Activated T-cell treated with anti-CD3 and anti-CD28 coated beads, Interleukin-2, amount 50 U/mL, for 24 hours (primary cell): ENCODE measurements at regions not wholly inside any gene's neighbourhood (a gene's known extent, or its start where the extent isn't known, plus 50 kb on each side); places are given as distances from the start of the nearest gene placed in this dataset.

Source experiments
- DNase-seq: peaks from one replicate; pipeline ENCODE4 v3.0.0-alpha.2; 2020
- H3K27ac Mint-ChIP-seq: 2 replicates; pipeline ENCODE4 v1.8.0; 2020; ENCODE audit warnings: mild to moderate bottlenecking, mixed read lengths
- H3K27me3 Mint-ChIP-seq: 2 replicates; pipeline ENCODE4 v1.8.0; 2020; ENCODE audit warnings: mixed read lengths
- H3K36me3 Mint-ChIP-seq: 2 replicates; pipeline ENCODE4 v1.8.0; 2020; ENCODE audit warnings: low read depth, mixed read lengths
- H3K4me1 Mint-ChIP-seq: 2 replicates; pipeline ENCODE4 v1.8.0; 2020; ENCODE audit warnings: low read depth, mixed read lengths
- H3K4me3 Mint-ChIP-seq: 2 replicates; pipeline ENCODE4 v1.8.0; 2020; ENCODE audit warnings: mild to moderate bottlenecking, moderate library complexity, mixed read lengths
- H3K9me3 Mint-ChIP-seq: 2 replicates; pipeline ENCODE4 v1.8.0; 2020; ENCODE audit warnings: mixed read lengths

DNA sequence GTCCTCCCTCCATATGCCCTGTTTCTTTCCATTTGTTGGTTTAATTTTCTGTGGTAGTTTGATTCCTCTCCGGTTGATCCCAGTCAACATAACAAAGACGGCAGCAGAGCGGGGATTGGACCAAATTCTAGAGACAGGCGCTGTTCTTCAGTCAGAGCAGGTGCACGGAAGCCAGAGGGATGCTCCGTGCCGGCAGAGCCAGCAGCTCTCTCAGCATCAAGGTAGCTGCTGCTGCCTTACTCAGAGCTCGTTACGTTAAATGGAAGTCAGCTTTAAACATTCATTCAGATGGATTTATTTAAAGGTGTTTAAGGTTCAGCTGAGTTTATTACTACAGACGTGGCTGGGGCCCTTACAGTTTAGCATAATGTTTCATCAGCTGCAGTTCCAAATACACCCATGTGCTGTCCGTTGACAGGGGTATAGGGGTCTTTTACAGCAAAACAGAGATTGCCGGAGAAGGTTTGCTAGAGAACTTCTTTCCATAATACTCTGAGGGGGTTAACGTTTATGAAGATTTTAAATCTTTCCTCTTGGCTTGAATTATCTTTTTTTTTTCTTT, 497.2 kb upstream of the PIK3C3 start:
- Mint-ChIP-seq H3K4me1 (no peaks in the 10 kb centered on the region), H3K27ac (no peak overlapping the region), H3K36me3 (no peaks in the 10 kb centered on the region), H3K9me3 (peaks cover 9% of the 10 kb centered on the region), H3K27me3 (no peaks in the 10 kb centered on the region), H3K4me3 (no peak overlapping the region)
- no peak for DNase-seq

DNA sequence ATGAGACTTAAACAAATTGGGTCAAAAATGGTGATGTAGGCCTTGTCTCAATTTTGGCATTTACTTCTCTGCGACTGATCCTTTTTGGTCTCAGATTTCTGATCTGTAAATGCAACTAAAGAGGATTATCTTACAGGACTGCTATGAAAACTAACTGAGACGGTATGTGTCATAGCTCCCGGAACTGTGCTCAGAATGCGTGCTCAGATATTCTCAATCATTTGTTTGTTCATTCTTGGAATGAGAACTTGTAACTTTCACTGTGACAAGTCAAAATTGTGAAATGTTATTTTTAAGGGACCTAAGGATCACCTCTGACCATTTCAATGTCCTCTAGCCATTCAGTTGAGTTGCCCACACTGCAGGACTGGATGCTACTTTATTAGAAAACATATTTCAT, 498.2 kb upstream of the PIK3C3 start:
- Mint-ChIP-seq H3K27ac (no peak overlapping the region), H3K9me3 (peaks cover 9% of the 10 kb centered on the region), H3K36me3 (no peaks in the 10 kb centered on the region), H3K4me3 (no peak overlapping the region), H3K4me1 (no peaks in the 10 kb centered on the region), H3K27me3 (no peaks in the 10 kb centered on the region)
- DNase-seq = no peak

DNA sequence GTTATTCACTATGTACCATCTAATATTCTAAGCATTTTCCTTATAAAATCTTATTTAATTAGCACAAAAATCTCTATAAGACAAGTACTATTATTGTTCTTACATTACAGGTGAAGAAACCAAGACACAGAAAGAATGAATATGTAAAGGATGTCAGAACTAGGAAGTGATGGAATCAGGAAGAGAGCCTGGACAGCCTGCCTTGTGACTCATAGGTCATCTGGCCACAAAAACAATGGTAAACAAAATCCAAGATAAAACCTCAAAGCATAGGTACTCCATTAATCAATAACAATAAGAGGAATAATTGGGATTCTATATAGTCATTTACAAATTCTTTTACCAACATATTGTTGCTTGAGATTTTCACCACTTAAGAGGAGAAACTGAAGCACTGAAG, 505.4 kb upstream of the PIK3C3 start:
- Mint-ChIP-seq H3K27me3 (no peaks in the 10 kb centered on the region), H3K4me3 (no peak overlapping the region), H3K9me3 (peaks cover 8% of the 10 kb centered on the region), H3K27ac (no peak overlapping the region), H3K4me1 (no peaks in the 10 kb centered on the region), H3K36me3 (no peaks in the 10 kb centered on the region)
- no peak for DNase-seq

DNA sequence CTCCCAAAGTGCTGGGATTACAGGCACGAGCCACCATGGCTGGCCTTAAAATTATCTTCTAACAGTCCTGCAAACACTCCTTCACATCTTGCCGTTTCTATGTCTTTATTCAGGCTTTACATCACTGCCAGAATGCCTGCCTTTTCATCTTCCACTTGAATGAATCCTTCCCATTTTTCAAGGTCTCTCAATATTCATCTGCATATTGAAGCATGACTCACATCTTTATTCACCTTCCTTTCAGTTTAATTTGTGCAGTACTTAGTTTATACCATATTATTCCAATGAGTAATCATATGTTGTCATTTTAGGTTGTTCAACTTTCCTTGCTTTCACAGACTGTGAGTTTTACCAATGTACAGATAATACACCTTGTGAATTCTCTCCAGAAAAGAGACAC, 510.1 kb upstream of the PIK3C3 start:
- DNase-seq = no peak
- Mint-ChIP-seq H3K4me3 (no peak overlapping the region), H3K36me3 (no peaks in the 10 kb centered on the region), H3K27ac (no peak overlapping the region), H3K4me1 (no peaks in the 10 kb centered on the region), H3K9me3 (peaks cover 4% of the 10 kb centered on the region), H3K27me3 (no peaks in the 10 kb centered on the region)

DNA sequence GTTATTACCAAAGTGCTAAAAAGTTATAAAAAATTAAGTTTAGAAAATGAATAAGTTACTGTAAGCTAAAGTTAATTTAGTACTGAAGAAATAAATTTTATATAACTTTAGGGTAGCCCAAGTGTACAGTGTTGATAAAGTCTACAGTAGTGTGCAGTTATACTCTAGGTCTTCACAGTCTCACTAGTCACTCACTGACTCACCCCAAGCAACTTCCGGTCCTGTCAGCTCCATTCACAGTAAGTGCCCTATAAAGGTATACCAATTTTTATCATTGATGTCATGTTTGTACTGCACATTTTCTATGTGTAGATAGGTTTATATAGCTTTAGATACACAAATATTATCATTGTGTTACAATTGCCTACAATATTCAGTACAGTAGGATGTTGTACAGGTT, 518.3 kb upstream of the PIK3C3 start:
- Mint-ChIP-seq H3K4me1 (no peaks in the 10 kb centered on the region), H3K27ac (no peak overlapping the region), H3K36me3 (no peaks in the 10 kb centered on the region), H3K27me3 (no peaks in the 10 kb centered on the region), H3K9me3 (peaks cover 16% of the 10 kb centered on the region), H3K4me3 (no peak overlapping the region)
- no peak for DNase-seq

DNA sequence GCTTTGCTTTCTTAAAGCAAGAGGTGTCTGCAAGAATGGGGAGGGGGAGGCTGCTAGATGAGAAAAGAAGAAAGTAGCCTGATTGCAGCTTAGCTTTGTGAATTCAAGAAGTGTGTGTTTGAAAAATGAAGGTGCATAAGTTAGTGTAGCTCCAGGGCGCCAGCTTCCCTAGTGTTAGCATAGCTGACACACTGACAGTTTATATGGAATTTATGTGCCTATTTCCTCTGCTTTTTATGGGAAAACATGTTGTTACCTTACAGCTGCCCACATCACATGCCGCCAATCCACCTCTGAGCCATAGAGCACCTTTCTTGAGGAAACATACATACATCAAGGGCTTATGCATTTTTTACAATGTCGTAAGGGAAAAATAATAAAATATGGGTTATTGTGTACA, 536.4 kb upstream of the PIK3C3 start:
- Mint-ChIP-seq H3K4me1 (no peaks in the 10 kb centered on the region), H3K9me3 (peaks cover 8% of the 10 kb centered on the region), H3K27ac (no peak overlapping the region), H3K27me3 (no peaks in the 10 kb centered on the region), H3K4me3 (no peak overlapping the region), H3K36me3 (no peaks in the 10 kb centered on the region)
- DNase-seq = no peak

DNA sequence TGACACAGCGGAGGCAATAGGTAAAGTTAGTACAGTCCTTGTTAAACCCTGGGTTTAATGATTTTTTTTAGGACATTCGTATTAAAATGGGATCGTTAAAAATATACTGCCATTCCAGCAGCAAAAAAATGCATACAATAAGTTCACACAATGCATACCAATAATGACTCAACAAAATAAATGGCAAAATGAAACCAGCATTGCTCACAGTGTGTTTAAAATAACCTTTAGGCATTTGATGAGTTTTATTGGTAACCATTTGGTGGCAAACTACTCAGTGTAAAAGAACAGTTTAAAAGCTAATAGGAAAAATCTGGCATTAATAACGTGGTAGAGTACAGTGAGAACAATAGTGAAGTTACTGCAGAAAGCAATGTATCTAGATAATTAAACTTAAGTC, 539.0 kb upstream of the PIK3C3 start:
- Mint-ChIP-seq H3K4me3 (no peak overlapping the region), H3K27ac (no peak overlapping the region)

DNA sequence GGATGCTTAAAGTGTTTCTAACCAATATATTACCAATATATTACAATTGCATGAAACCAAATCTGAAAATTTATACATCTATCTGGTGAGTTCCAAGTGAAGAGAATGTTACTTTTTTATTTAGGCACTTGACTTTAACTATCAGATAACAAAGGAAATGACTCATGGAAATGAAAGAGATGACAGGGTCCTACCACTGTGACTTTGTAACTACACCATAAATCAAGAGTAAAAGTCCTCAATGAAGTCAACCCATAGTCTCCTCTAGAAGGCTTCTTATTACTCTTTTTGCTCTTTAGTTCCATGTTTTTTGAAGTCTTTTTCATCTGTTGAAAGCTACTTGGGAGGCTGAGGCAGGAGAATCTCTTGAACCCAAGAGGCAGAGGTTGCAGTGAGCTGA, 545.0 kb upstream of the PIK3C3 start:
- DNase-seq = no peak
- no peaks in the 10 kb centered on the region for H3K27me3 Mint-ChIP-seq
- no peak overlapping the region for H3K4me3 Mint-ChIP-seq
- H3K9me3 Mint-ChIP-seq = peaks cover 12% of the 10 kb centered on the region
- H3K27ac Mint-ChIP-seq = no peak overlapping the region
- H3K4me1 Mint-ChIP-seq = no peaks in the 10 kb centered on the region
- H3K36me3 Mint-ChIP-seq = no peaks in the 10 kb centered on the region

More for the DNA sequence above, 539.0 kb upstream of the PIK3C3 start:
- H3K4me1 Mint-ChIP-seq = no peaks in the 10 kb centered on the region
- H3K9me3 Mint-ChIP-seq = peaks cover 10% of the 10 kb centered on the region
- H3K27me3 Mint-ChIP-seq = no peaks in the 10 kb centered on the region
- DNase-seq = no peak
- H3K36me3 Mint-ChIP-seq = no peaks in the 10 kb centered on the region

DNA sequence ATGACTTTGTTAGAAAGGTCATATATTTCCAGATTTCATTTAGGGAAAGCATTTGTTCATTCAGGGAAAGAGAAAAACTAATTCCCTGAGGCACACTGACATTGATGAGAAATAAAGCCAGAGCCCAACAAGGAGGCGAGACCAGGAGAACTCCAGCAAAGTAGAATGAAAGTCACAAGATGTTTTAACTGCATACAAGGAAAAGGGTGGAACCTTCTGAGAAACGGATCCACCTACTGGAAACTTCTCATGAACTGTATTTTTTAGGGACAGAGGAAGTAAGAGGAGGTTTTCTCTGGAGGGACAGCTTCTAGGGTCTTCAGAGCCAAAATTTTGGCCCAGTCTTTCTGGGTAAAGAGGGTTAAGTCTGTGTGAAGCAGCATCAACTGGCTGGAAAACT, 548.2 kb upstream of the PIK3C3 start:
- Mint-ChIP-seq H3K27me3 (no peaks in the 10 kb centered on the region), H3K36me3 (no peaks in the 10 kb centered on the region), H3K27ac (no peak overlapping the region), H3K9me3 (peaks cover 18% of the 10 kb centered on the region), H3K4me1 (no peaks in the 10 kb centered on the region), H3K4me3 (no peak overlapping the region)
- no peak for DNase-seq

DNA sequence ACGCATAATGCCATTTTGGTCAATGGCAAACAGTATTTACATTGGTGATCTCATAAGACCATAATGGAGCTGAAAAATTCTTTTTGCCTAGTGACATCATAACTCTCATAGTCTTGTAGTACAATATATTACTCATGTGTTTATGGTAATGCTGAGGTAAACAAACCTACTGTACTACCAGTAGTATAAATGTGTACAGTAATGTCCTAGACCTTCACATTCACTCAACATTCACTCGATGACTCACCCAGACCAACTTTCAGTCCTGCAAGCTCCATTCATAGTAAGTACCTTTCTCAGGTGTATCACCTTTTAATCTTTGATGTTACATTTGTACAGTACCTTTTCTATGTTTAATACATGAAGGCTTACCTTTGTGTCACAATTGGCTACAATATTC, 558.2 kb upstream of the PIK3C3 start:
- H3K4me1 Mint-ChIP-seq = no peaks in the 10 kb centered on the region
- H3K27ac Mint-ChIP-seq = no peak overlapping the region
- no peaks in the 10 kb centered on the region for H3K27me3 Mint-ChIP-seq
- H3K4me3 Mint-ChIP-seq = no peak overlapping the region
- peaks cover 2% of the 10 kb centered on the region for H3K9me3 Mint-ChIP-seq
- DNase-seq = no peak
- H3K36me3 Mint-ChIP-seq = no peaks in the 10 kb centered on the region

DNA sequence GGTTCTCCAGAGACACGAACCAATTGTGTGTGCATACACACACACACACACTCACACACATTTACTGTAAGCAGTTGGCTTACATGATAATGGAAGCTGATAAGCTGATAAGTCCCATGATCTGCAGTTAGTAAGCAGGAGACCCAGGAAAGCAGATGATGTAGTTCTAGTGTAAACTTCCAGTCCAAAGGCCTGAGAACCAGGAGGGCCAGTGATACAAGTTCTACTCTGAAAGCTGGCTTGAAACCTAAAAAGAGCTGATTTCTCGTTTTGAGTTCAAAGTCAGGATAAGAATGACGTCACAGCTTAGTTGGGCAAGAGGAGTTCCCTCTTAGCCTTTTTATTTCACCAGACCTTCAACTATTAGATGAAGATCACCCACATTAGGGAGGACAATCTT, 558.8 kb upstream of the PIK3C3 start:
- Mint-ChIP-seq H3K4me3 (no peak overlapping the region), H3K27me3 (no peaks in the 10 kb centered on the region), H3K4me1 (no peaks in the 10 kb centered on the region), H3K9me3 (peaks cover 2% of the 10 kb centered on the region), H3K36me3 (no peaks in the 10 kb centered on the region), H3K27ac (no peak overlapping the region)
- no peak for DNase-seq

DNA sequence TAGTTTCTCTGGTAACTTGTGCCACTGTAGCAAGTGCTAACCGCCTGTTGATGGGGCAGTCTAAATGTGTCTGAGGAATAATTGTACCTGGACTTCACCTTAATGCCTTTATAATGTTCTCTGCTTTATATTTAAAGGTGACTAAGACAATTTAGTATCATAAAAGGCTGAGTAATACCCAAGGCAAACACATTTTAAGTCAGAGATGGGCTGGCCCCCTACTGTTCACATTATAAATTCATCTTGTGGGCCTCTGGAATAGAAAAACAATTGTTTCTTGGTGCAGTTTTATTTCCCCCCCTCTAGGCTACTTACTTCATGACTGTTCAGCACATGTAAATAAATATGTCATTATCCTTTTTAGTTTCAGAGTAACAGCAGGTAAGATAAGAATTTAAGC, 559.3 kb upstream of the PIK3C3 start:
- no peaks in the 10 kb centered on the region for H3K36me3 Mint-ChIP-seq
- no peak for DNase-seq
- no peak overlapping the region for H3K27ac Mint-ChIP-seq
- peaks cover 2% of the 10 kb centered on the region for H3K9me3 Mint-ChIP-seq
- no peak overlapping the region for H3K4me3 Mint-ChIP-seq
- H3K27me3 Mint-ChIP-seq = no peaks in the 10 kb centered on the region
- H3K4me1 Mint-ChIP-seq = no peaks in the 10 kb centered on the region

DNA sequence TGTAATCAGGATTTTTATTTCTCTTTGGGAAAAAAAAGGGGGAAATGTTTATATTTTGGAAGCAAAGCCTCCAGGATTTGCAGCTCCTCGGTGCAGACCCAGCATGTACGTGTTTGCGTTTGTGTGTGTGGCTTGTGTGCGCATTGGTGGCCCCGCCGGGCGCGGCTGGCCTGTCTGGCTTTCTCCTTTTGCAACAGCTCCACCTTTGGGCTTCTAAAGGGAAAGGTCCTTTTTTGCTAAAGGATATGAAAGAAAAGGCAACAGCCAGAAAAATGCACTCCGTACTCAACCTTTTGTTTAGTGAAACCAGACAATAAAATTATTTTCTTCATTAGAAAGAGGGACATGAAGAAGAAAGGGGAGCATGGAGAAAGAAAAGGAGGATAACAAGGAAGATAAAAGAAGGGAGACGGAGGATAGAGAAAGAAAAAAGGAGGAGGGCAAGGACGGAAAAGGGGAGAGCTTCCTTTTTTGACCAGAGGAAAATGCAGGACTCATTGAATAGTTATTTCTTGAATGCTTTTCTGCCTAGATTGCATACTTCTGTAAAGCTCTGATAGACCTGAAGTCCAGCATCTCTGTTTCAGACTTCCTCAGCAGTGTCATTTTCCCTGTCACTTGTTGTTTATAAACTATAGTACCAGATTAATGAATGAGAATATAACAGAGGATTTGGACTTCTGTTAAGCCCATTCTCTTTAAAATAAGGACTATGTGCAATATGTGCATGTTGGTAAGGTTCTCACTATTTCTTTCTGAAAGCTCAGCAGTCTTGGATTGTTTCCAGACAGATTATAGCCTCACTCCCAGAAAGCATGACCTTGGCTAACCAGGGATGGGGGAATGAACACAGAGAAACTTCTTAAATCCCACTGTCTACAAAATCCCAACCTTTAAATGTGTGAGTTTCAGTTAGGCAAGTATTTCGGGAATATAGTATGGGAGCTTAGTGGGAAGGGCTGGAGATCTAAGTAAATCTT, 563.1 kb upstream of the PIK3C3 start:
- H3K36me3 Mint-ChIP-seq = no peaks in the 10 kb centered on the region
- H3K4me1 Mint-ChIP-seq = no peaks in the 10 kb centered on the region
- H3K9me3 Mint-ChIP-seq = peaks cover 7% of the 10 kb centered on the region
- no peak overlapping the region for H3K4me3 Mint-ChIP-seq
- DNase-seq = no peak
- no peak overlapping the region for H3K27ac Mint-ChIP-seq
- H3K27me3 Mint-ChIP-seq = no peaks in the 10 kb centered on the region

DNA sequence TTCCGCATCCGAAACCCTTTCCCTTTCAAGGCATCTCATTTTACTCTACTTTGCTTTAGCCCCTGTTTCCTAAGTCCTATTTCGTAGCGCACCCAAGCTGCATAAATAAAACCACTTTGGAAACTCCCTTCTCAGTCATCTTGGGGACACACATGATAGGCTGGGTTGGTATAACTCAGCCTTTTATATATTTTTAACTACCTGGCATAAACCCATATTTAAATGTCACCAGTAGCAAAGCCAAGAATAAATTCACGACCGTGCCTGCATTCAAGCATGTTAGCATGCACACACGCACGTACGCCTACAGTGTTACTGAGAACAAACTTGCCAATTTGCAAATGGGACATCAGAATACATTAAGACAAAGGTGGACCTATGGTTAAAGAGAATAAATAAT, 564.7 kb upstream of the PIK3C3 start:
- H3K9me3 Mint-ChIP-seq = peaks cover 9% of the 10 kb centered on the region
- no peak overlapping the region for H3K4me3 Mint-ChIP-seq
- H3K4me1 Mint-ChIP-seq = no peaks in the 10 kb centered on the region
- no peaks in the 10 kb centered on the region for H3K36me3 Mint-ChIP-seq
- no peak for DNase-seq
- H3K27me3 Mint-ChIP-seq = no peaks in the 10 kb centered on the region
- no peak overlapping the region for H3K27ac Mint-ChIP-seq

DNA sequence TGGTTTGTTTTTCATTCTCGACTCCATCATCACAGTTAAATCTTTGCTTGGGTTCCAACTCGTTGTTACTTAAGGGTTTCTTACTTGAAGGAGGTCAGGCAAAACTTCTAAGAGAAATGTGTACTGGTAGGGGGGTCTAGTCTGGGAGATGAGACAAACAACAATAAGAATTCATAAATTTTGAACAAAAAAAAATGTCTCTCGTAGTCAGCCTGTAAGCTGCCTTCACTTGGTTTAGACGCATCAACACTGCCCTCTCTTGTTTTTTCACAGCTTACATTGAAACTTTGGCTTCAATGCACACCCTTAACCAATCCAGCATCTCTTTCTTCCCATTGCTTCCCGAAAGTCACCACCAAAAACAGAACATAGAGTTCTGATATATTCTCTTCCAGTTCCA, 576.4 kb upstream of the PIK3C3 start:
- Mint-ChIP-seq H3K9me3 (peaks cover 14% of the 10 kb centered on the region), H3K27me3 (no peaks in the 10 kb centered on the region), H3K36me3 (no peaks in the 10 kb centered on the region), H3K4me3 (no peak overlapping the region), H3K27ac (no peak overlapping the region), H3K4me1 (no peaks in the 10 kb centered on the region)
- no peak for DNase-seq
